ENCODE measurements at regions not wholly inside any gene's neighbourhood (a gene's known extent, or its start where the extent isn't known, plus 50 kb on each side); places are given as distances from the start of the nearest gene placed in this dataset.

DNA sequence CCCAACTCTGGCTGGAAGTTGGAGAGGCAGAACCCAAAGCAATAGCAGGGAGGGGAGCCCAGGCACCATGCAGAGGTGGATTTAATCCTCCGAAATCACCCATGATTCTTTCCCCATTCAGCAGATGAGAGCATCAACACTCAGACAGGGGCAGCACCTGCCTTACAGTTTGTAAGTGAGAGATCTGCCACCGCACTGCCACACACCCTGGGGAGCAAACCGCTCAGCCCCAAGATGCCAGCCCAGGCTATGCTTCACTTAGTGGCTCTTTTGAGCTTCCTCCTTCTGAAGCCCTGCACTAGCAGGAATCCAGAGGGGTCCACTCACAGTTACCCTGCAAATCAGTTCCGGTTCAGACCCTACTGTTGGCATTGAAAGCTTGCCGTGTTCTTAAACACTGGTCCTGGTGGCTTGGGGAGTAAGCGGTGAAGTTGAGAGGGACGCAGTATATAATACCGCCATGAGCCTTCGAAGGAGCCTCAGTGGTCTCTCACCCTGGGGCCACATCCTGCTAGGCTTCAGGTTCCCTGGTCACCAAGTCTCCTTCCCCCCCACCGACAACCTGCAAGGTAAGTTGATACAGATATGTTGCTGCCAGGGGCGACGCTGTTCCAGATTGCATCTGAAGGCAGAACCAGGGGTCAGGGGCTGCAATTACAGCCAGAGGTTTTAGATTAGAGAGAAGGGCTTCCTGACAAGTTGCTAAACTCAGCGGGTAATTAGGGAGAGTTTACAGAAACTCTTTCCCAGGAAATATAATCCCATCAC lies 72.0 kb upstream of the CCND2 start:
- no peak for TF ChIP-seq CTCF (IDR thresholded peaks at IDR 0.05)
- Histone ChIP-seq H3K36me3 (no peaks in the 10 kb centered on the region), H3K27ac (no peak overlapping the region), H3K4me1 (no peaks in the 10 kb centered on the region), H3K4me3 (no peak overlapping the region), H3K9me3 (no peaks in the 10 kb centered on the region), H3K27me3 (no peaks in the 10 kb centered on the region)
- ATAC-seq (no peak), DNase-seq (no peak)
- intact Hi-C loops (cut with DNase I), result no loop called here

- DNase-seq (no peak), ATAC-seq (no peak)
Observed at GRCh38 chr12:4197922-4198763, 75.4 kb upstream of the CCND2 start.

DNA sequence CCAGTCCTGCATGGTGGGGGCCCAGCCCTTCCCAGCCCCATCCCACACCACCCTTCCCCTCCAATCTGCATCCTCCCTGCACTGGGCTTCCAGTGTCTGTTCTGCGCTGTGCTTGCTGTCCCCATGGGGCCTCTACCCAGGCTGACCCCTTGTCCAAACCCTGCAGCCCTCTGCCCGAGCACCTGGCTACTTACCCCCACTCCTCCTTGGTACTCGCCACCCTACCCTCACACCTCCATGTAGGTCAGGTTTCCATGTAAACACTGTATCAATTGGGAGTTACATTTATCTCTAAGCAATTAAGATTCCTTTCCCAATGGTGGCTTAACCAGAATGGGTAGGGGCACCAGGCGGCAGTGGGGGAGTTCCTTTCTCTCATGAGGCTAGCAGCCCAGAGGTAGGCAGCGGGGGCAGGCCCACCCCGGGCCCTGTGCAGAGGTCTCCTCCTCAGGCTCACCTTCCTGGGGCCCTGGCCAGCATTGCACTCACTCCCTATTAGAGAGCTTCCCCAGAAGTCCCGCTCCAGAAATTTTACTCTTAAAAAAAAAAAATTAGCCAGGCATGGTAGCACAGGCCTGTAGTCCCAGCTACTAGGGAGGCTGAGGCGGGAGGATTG lies 76.6 kb upstream of the CCND2 start:
- no peak for DNase-seq

More at GRCh38 chr12:4197922-4198763, 75.4 kb upstream of the CCND2 start:
- Histone ChIP-seq H3K27ac (no peak overlapping the region), H3K27me3 (peaks cover 6% of the 10 kb centered on the region), H3K9me3 (no peaks in the 10 kb centered on the region), H3K4me1 (no peaks in the 10 kb centered on the region), H3K4me3 (no peak overlapping the region), H3K36me3 (no peaks in the 10 kb centered on the region)
- intact Hi-C loops (cut with DNase I), result no loop called here
- TF ChIP-seq CTCF (IDR thresholded peaks at IDR 0.05), result no peak

GRCh38 chr12:4194668-4195067 lies 78.9 kb upstream of the CCND2 start:
- Histone ChIP-seq H3K9me3 (no peaks in the 10 kb centered on the region), H3K27me3 (peaks cover 6% of the 10 kb centered on the region), H3K4me3 (no peak overlapping the region), H3K27ac (no peak overlapping the region), H3K4me1 (no peaks in the 10 kb centered on the region), H3K36me3 (no peaks in the 10 kb centered on the region)
- DNase-seq, result no peak
- ATAC-seq, result no peak
- intact Hi-C loops (cut with DNase I), result no loop called here
- no peak for TF ChIP-seq CTCF (IDR thresholded peaks at IDR 0.05)

More for the DNA sequence above, 76.6 kb upstream of the CCND2 start:
- H3K36me3 ChIP-seq, result no peaks in the 10 kb centered on the region
- no peak overlapping the region for H3K27ac ChIP-seq
- H3K9me3 ChIP-seq, result no peaks in the 10 kb centered on the region
- no peaks in the 10 kb centered on the region for H3K4me1 ChIP-seq
- peaks cover 6% of the 10 kb centered on the region for H3K27me3 ChIP-seq
- TF ChIP-seq CTCF (IDR thresholded peaks at IDR 0.05), result no peak
- ATAC-seq, result no peak
- no peak overlapping the region for H3K4me3 ChIP-seq
- intact Hi-C loops (cut with DNase I), result no loop called here

DNA sequence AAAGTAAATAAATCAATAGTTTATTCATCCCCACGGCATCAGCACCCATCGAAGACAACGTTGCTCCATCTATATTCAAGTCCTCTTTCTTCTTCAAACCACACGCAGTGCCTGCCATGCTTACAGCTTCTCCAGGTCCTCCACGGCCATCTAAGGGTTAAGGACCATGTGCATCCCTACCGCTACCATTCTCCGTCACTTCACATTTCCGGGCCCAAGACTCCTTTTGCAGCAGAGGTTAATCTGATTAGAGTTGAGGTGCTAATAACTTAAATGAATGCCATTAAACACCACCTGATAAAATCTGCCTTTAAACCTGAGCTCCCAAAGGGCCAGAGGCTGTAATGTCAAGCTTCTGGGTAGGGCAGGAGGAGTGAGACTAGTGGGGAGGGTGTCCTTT lies 79.7 kb upstream of the CCND2 start:
- no peak overlapping the region for H3K27ac ChIP-seq
- no peak for ATAC-seq
- intact Hi-C loops (cut with DNase I), result no loop called here
- H3K27me3 ChIP-seq, result peaks cover 6% of the 10 kb centered on the region
- no peak for DNase-seq
- no peak for TF ChIP-seq CTCF (IDR thresholded peaks at IDR 0.05)
- H3K9me3 ChIP-seq, result no peaks in the 10 kb centered on the region
- no peak overlapping the region for H3K4me3 ChIP-seq
- H3K4me1 ChIP-seq, result no peaks in the 10 kb centered on the region
- no peaks in the 10 kb centered on the region for H3K36me3 ChIP-seq

Measured in upper lobe of right lung (tissue), 1 donor.